ENCODE measurements at regions not wholly inside any gene's neighbourhood (a gene's known extent, or its start where the extent isn't known, plus 50 kb on each side); places are given as distances from the start of the nearest gene placed in this dataset.

GRCh38 chr7:9029681-9030530 is 596.5 kb downstream of the NXPH1 start:
- TF ChIP-seq CTCF (IDR thresholded peaks at IDR 0.05; ENCODE audit: low read length) (no peak), EZH2 (IDR thresholded peaks at IDR 0.05; ENCODE audit: borderline replicate concordance, low read length) (no peak)

Measured in OCI-LY1 (cell line).